ENCODE measurements at regions not wholly inside any gene's neighbourhood (a gene's known extent, or its start where the extent isn't known, plus 50 kb on each side); places are given as distances from the start of the nearest gene placed in this dataset.

- DNase-seq (ENCODE audit: low spot score), result no peak
- in situ Hi-C loops (cut with MboI; ENCODE audit: low pct_unique_long_range_greater_than_20kb, low sequenced_read_pairs, unreplicated experiment), result no loop called here
- no peak for TF ChIP-seq CTCF (IDR thresholded peaks at IDR 0.05; ENCODE audit: extremely low read depth, insufficient read depth, missing control alignments)
Measured at GRCh38 chr10:128981251-128981650, 485.8 kb upstream of the MGMT start.

- no peak for DNase-seq (ENCODE audit: low spot score)
- in situ Hi-C loops (cut with MboI; ENCODE audit: low pct_unique_long_range_greater_than_20kb, low sequenced_read_pairs, unreplicated experiment), result no loop called here
- TF ChIP-seq CTCF (IDR thresholded peaks at IDR 0.05; ENCODE audit: extremely low read depth, insufficient read depth, missing control alignments), result no peak
Measured at GRCh38 chr10:128981881-128982615, 485.0 kb upstream of the MGMT start.

GRCh38 chr10:128982616-128982915, 484.5 kb upstream of the MGMT start:
- TF ChIP-seq CTCF (IDR thresholded peaks at IDR 0.05; ENCODE audit: extremely low read depth, insufficient read depth, missing control alignments), result no peak
- DNase-seq (ENCODE audit: low spot score), result no peak
- in situ Hi-C loops (cut with MboI; ENCODE audit: low pct_unique_long_range_greater_than_20kb, low sequenced_read_pairs, unreplicated experiment), result no loop called here

GRCh38 chr10:128985036-128985435, 482.0 kb upstream of the MGMT start:
- TF ChIP-seq CTCF (IDR thresholded peaks at IDR 0.05; ENCODE audit: extremely low read depth, insufficient read depth, missing control alignments), result no peak
- in situ Hi-C loops (cut with MboI; ENCODE audit: low pct_unique_long_range_greater_than_20kb, low sequenced_read_pairs, unreplicated experiment), result no loop called here
- DNase-seq (ENCODE audit: low spot score), result no peak

GRCh38 chr10:128990986-128991385, 476.1 kb upstream of the MGMT start:
- no peak for DNase-seq (ENCODE audit: low spot score)
- TF ChIP-seq CTCF (IDR thresholded peaks at IDR 0.05; ENCODE audit: extremely low read depth, insufficient read depth, missing control alignments), result no peak
- in situ Hi-C loops (cut with MboI; ENCODE audit: low pct_unique_long_range_greater_than_20kb, low sequenced_read_pairs, unreplicated experiment), result no loop called here

- in situ Hi-C loops (cut with MboI; ENCODE audit: low pct_unique_long_range_greater_than_20kb, low sequenced_read_pairs, unreplicated experiment), result no loop called here
- DNase-seq (ENCODE audit: low spot score), result no peak
- TF ChIP-seq CTCF (IDR thresholded peaks at IDR 0.05; ENCODE audit: extremely low read depth, insufficient read depth, missing control alignments), result no peak
Measured at GRCh38 chr10:128992770-128993169, 474.3 kb upstream of the MGMT start.
